Ascending aorta (tissue), 2 donors: ENCODE measurements at regions not wholly inside any gene's neighbourhood (a gene's known extent, or its start where the extent isn't known, plus 50 kb on each side); places are given as distances from the start of the nearest gene placed in this dataset.

ENCODE experiments used
- DNase-seq, 2 donors: peaks; one replicate each; pipeline ENCODE4 v3.0.0-alpha.2; 2019; ENCODE audit warnings: low spot score in 2 of 2
- H3K27ac ChIP-seq, 2 donors: fragments of 200-600 bp; sonication (generic); one replicate each; pipeline ENCODE4 v1.5.1; 2016 to 2017; ENCODE audit warnings: mild to moderate bottlenecking in 1 of 2
- H3K27me3 ChIP-seq: fragments of 200-600 bp; sonication (generic); one replicate; pipeline ENCODE4 v1.5.1; 2017
- H3K36me3 ChIP-seq, 2 donors: fragments of 200-600 bp; sonication (generic); one replicate each; pipeline ENCODE4 v1.5.1; 2016
- H3K4me1 ChIP-seq, 2 donors: fragments of 200-600 bp; sonication (generic); one replicate each; pipeline ENCODE4 v1.5.1; 2016 to 2017; ENCODE audit warnings: mild to moderate bottlenecking in 1 of 2
- H3K4me3 ChIP-seq, 2 donors: fragments of 200-600 bp; sonication (generic); one replicate each; pipeline ENCODE4 v1.5.1; 2016 to 2017; ENCODE audit warnings: mild to moderate bottlenecking in 1 of 2
- H3K9me3 ChIP-seq, 2 donors: fragments of 200-600 bp; sonication (generic); one replicate each; pipeline ENCODE4 v1.5.1; 2016
- CTCF ChIP-seq, 3 experiments: fragments of 200-600 bp in 2 of 3; fragments of 450-650 bp in 1 of 3; sonication (generic) in 2 of 3; IDR thresholded peaks; one replicate each; pipeline ENCODE4 v1.5.1; 2016 to 2019; ENCODE audit warnings: antibody characterized with exemption in 3 of 3, mild to moderate bottlenecking in 1 of 3, moderate library complexity in 1 of 3
- intact Hi-C: fragments of 100-400 bp; cut with DNase I; formaldehyde crosslinking; loops from one replicate; pipeline ENCODE4 v1.15.1; 2023

GRCh38 chr5:12419075-12419474 lies 514.8 kb upstream of the CTNND2 start:
- intact Hi-C loops = no loop called here
- TF ChIP-seq CTCF (IDR thresholded peaks at IDR 0.05) = no peak

GRCh38 chr5:12413585-12413984 lies 509.3 kb upstream of the CTNND2 start:
- Histone ChIP-seq H3K4me3 (no peak overlapping the region), H3K36me3 (no peaks in the 10 kb centered on the region), H3K27ac (no peak overlapping the region), H3K4me1 (no peaks in the 10 kb centered on the region), H3K27me3 (no peaks in the 10 kb centered on the region), H3K9me3 (no peaks in the 10 kb centered on the region)
- intact Hi-C loops = no loop called here
- DNase-seq = no peak
- no peak for TF ChIP-seq CTCF (IDR thresholded peaks at IDR 0.05)

More at GRCh38 chr5:12419075-12419474, 514.8 kb upstream of the CTNND2 start:
- H3K27ac ChIP-seq = no peak overlapping the region
- no peak for DNase-seq
- no peaks in the 10 kb centered on the region for H3K36me3 ChIP-seq
- no peak overlapping the region for H3K4me3 ChIP-seq
- H3K27me3 ChIP-seq = no peaks in the 10 kb centered on the region
- no peaks in the 10 kb centered on the region for H3K9me3 ChIP-seq
- no peaks in the 10 kb centered on the region for H3K4me1 ChIP-seq

GRCh38 chr5:12413075-12413474 lies 508.8 kb upstream of the CTNND2 start:
- no peak overlapping the region for H3K4me3 ChIP-seq
- H3K4me1 ChIP-seq = no peaks in the 10 kb centered on the region
- no peak overlapping the region for H3K27ac ChIP-seq
- intact Hi-C loops = no loop called here
- H3K9me3 ChIP-seq = no peaks in the 10 kb centered on the region
- TF ChIP-seq CTCF (IDR thresholded peaks at IDR 0.05) = no peak
- H3K36me3 ChIP-seq = no peaks in the 10 kb centered on the region
- no peak for DNase-seq
- H3K27me3 ChIP-seq = no peaks in the 10 kb centered on the region

- DNase-seq = no peak
- intact Hi-C loops = no loop called here
- no peak for TF ChIP-seq CTCF (IDR thresholded peaks at IDR 0.05)
Measured at GRCh38 chr5:12399868-12400267, 495.6 kb upstream of the CTNND2 start.

GRCh38 chr5:12392246-12392645 lies 488.0 kb upstream of the CTNND2 start:
- intact Hi-C loops = no loop called here
- no peak for DNase-seq
- Histone ChIP-seq H3K27ac (no peak overlapping the region), H3K27me3 (no peaks in the 10 kb centered on the region), H3K36me3 (no peaks in the 10 kb centered on the region), H3K9me3 (no peaks in the 10 kb centered on the region), H3K4me3 (no peak overlapping the region), H3K4me1 (no peaks in the 10 kb centered on the region)
- no peak for TF ChIP-seq CTCF (IDR thresholded peaks at IDR 0.05)

More at GRCh38 chr5:12399868-12400267, 495.6 kb upstream of the CTNND2 start:
- Histone ChIP-seq H3K9me3 (no peaks in the 10 kb centered on the region), H3K27me3 (no peaks in the 10 kb centered on the region), H3K4me1 (no peaks in the 10 kb centered on the region), H3K27ac (no peak overlapping the region), H3K4me3 (no peak overlapping the region), H3K36me3 (no peaks in the 10 kb centered on the region)

GRCh38 chr5:12385095-12385494 lies 480.8 kb upstream of the CTNND2 start:
- H3K27me3 ChIP-seq = no peaks in the 10 kb centered on the region
- DNase-seq = no peak
- no peak for TF ChIP-seq CTCF (IDR thresholded peaks at IDR 0.05)

More at GRCh38 chr5:12385095-12385494, 480.8 kb upstream of the CTNND2 start:
- H3K27ac ChIP-seq = no peak overlapping the region
- no peaks in the 10 kb centered on the region for H3K4me1 ChIP-seq
- H3K4me3 ChIP-seq = no peak overlapping the region
- H3K9me3 ChIP-seq = no peaks in the 10 kb centered on the region
- intact Hi-C loops = no loop called here
- no peaks in the 10 kb centered on the region for H3K36me3 ChIP-seq
